Hepatocyte (in vitro differentiated cells): ENCODE measurements at regions not wholly inside any gene's neighbourhood (a gene's known extent, or its start where the extent isn't known, plus 50 kb on each side); places are given as distances from the start of the nearest gene placed in this dataset.

Experiments used
- DNase-seq: peaks from one replicate; pipeline ENCODE4 v3.0.0-alpha.2; 2016; ENCODE audit warnings: low spot score
- H2AFZ ChIP-seq: fragments of 200-600 bp; sonication (generic); 2 replicates; pipeline ENCODE4 v1.6.0; 2016; ENCODE audit warnings: antibody characterized with exemption, mild to moderate bottlenecking
- H3K27ac ChIP-seq: fragments of 200-600 bp; sonication (generic); 2 replicates; pipeline ENCODE4 v1.5.1; 2016; ENCODE audit warnings: mild to moderate bottlenecking
- H3K27me3 ChIP-seq: fragments of 200-600 bp; sonication (generic); 2 replicates; pipeline ENCODE4 v1.6.1; 2016
- H3K36me3 ChIP-seq: fragments of 200-600 bp; sonication (generic); replicated peaks from 2 replicates; pipeline ENCODE4 v1.5.1; 2016; ENCODE audit warnings: low read depth; ENCODE audit not compliant: insufficient read depth
- H3K4me1 ChIP-seq: fragments of 200-600 bp; sonication (generic); 2 replicates; pipeline ENCODE4 v1.5.1; 2016; ENCODE audit warnings: mild to moderate bottlenecking, moderate library complexity; ENCODE audit not compliant: insufficient read depth
- H3K4me2 ChIP-seq: fragments of 200-600 bp; sonication (generic); 2 replicates; pipeline ENCODE4 v1.6.0; 2016
- H3K4me3 ChIP-seq: fragments of 200-600 bp; sonication (generic); 2 replicates; pipeline ENCODE4 v1.5.1; 2016; ENCODE audit warnings: mild to moderate bottlenecking
- H3K79me2 ChIP-seq: fragments of 200-600 bp; sonication (generic); 2 replicates; pipeline ENCODE4 v1.6.0; 2017; ENCODE audit warnings: mild to moderate bottlenecking
- H3K9me2 ChIP-seq: fragments of 200-600 bp; sonication (generic); replicated peaks from 2 replicates; pipeline ENCODE4 v1.6.0; 2017; ENCODE audit warnings: mild to moderate bottlenecking; ENCODE audit not compliant: insufficient read depth
- H3K9me3 ChIP-seq: fragments of 200-600 bp; sonication (generic); 2 replicates; pipeline ENCODE4 v1.5.1; 2016; ENCODE audit warnings: low read depth, mild to moderate bottlenecking
- H4K20me1 ChIP-seq: fragments of 200-600 bp; sonication (generic); 2 replicates; pipeline ENCODE4 v1.6.0; 2016; ENCODE audit warnings: mild to moderate bottlenecking; ENCODE audit not compliant: insufficient read depth, poor library complexity, severe bottlenecking
- CTCF ChIP-seq: fragments of 200-600 bp; sonication (generic); IDR thresholded peaks from 2 replicates; pipeline ENCODE4 v1.5.1; 2016; ENCODE audit warnings: antibody characterized with exemption, mild to moderate bottlenecking; ENCODE audit not compliant: poor library complexity
- EZH2 ChIP-seq: fragments of 200-600 bp; sonication (generic); IDR thresholded peaks from 2 replicates; pipeline ENCODE4 v1.6.1; 2016; ENCODE audit warnings: antibody characterized with exemption, mild to moderate bottlenecking, borderline replicate concordance
- EZH2phosphoT487 ChIP-seq: fragments of 200-600 bp; sonication (generic); IDR thresholded peaks from one replicate; pipeline ENCODE4 v1.6.1; 2018; ENCODE audit warnings: antibody characterized with exemption, mild to moderate bottlenecking, low read depth, moderate library complexity; ENCODE audit not compliant: unreplicated experiment, severe bottlenecking
- WGBS: methylation state at CpG from one replicate; pipeline ENCODE4 v1.1.6; 2016; ENCODE audit warnings: low lambda C conversion rate; ENCODE audit errors: missing lambda C conversion rate; 5-methylcytosine and 5-hydroxymethylcytosine counted together

- Histone ChIP-seq H2AFZ (no peak overlapping the region), H3K36me3 (no peaks in the 10 kb centered on the region), H3K4me2 (no peak overlapping the region), H3K9me3 (no peaks in the 10 kb centered on the region), H3K9me2 (no peaks in the 10 kb centered on the region), H3K27ac (no peak overlapping the region), H4K20me1 (no peaks in the 10 kb centered on the region), H3K4me3 (no peak overlapping the region), H3K79me2 (no peaks in the 10 kb centered on the region), H3K4me1 (no peaks in the 10 kb centered on the region), H3K27me3 (no peaks in the 10 kb centered on the region)
- WGBS, result 92% methylated on average over 1 of the region's 1 CpG
- DNase-seq, result no peak
- no peak for TF ChIP-seq CTCF
- TF ChIP-seq EZH2phosphoT487, result no peak
- no peak for TF ChIP-seq EZH2
Measured at GRCh38 chr5:153360860-153361259, 129.6 kb upstream of the GRIA1 start.

GRCh38 chr5:153361735-153362409 is 128.6 kb upstream of the GRIA1 start:
- Histone ChIP-seq H3K4me2 (no peak overlapping the region), H3K4me1 (no peaks in the 10 kb centered on the region), H3K4me3 (no peak overlapping the region), H3K9me2 (no peaks in the 10 kb centered on the region), H3K9me3 (no peaks in the 10 kb centered on the region), H3K79me2 (no peaks in the 10 kb centered on the region), H2AFZ (no peak overlapping the region), H3K36me3 (no peaks in the 10 kb centered on the region), H3K27ac (no peak overlapping the region), H3K27me3 (no peaks in the 10 kb centered on the region), H4K20me1 (no peaks in the 10 kb centered on the region)
- TF ChIP-seq CTCF (no peak), EZH2 (no peak), EZH2phosphoT487 (no peak)
- 69% methylated on average over 3 of the region's 3 CpGs for WGBS
- DNase-seq, result no peak

- Histone ChIP-seq H3K27me3 (no peaks in the 10 kb centered on the region), H3K4me3 (no peak overlapping the region), H4K20me1 (no peaks in the 10 kb centered on the region), H3K9me2 (no peaks in the 10 kb centered on the region), H3K27ac (no peak overlapping the region), H3K4me2 (no peak overlapping the region), H2AFZ (no peak overlapping the region), H3K4me1 (no peaks in the 10 kb centered on the region), H3K36me3 (no peaks in the 10 kb centered on the region), H3K9me3 (no peaks in the 10 kb centered on the region), H3K79me2 (no peaks in the 10 kb centered on the region)
- DNase-seq, result no peak
- no peak for TF ChIP-seq EZH2
- no peak for TF ChIP-seq CTCF
- TF ChIP-seq EZH2phosphoT487, result no peak
Measured at GRCh38 chr5:153365547-153365946, 124.9 kb upstream of the GRIA1 start.

- Histone ChIP-seq H3K27ac (no peak overlapping the region), H3K9me2 (no peaks in the 10 kb centered on the region), H3K4me3 (no peak overlapping the region), H3K4me1 (no peaks in the 10 kb centered on the region), H3K27me3 (no peaks in the 10 kb centered on the region), H3K9me3 (no peaks in the 10 kb centered on the region), H3K4me2 (no peak overlapping the region), H3K79me2 (no peaks in the 10 kb centered on the region), H3K36me3 (no peaks in the 10 kb centered on the region), H4K20me1 (no peaks in the 10 kb centered on the region), H2AFZ (no peak overlapping the region)
- TF ChIP-seq EZH2 (no peak), CTCF (no peak), EZH2phosphoT487 (no peak)
- DNase-seq, result no peak
- 73% methylated on average over 3 of the region's 3 CpGs for WGBS
Measured at GRCh38 chr5:153367466-153367865, 123.0 kb upstream of the GRIA1 start.
